IMR-90 (cell line): ENCODE measurements at regions not wholly inside any gene's neighbourhood (a gene's known extent, or its start where the extent isn't known, plus 50 kb on each side); places are given as distances from the start of the nearest gene placed in this dataset.

ENCODE experiments used
- ATAC-seq: fragments of 200-7000 bp; cut with Tn5 transposase; 2 replicates; pipeline ENCODE4 v1.9.1; 2020; ENCODE audit warnings: low read depth, mild to moderate bottlenecking, moderate library complexity
- BruUV-seq: library from RNA; stranded (reverse); fragments of 400-500 nt; replicated peaks from 2 replicates; lab custom pipeline; 2021; lab: Mats Ljungman, UMichigan
- CTCF ChIA-PET: fragments of 300-600 bp; formaldehyde crosslinking; extraction: SDS; loops from one replicate; lab custom pipeline; 2021; ENCODE audit warnings: antibody characterized with exemption; lab: Yijun Ruan, JAX
- POLR2A ChIA-PET: fragments of 300-600 bp; sonication (Branson Sonifier 250); formaldehyde crosslinking; loops from one replicate; lab custom pipeline; 2022; ENCODE audit warnings: antibody characterized with exemption; ENCODE audit not compliant: unreplicated experiment; lab: Charles Lee
- DNase-seq: peaks from one replicate; pipeline ENCODE4 v3.0.0; 2013
- H2AFZ ChIP-seq: replicated peaks from 2 replicates; pipeline ENCODE3; 2013; ENCODE audit warnings: low read length, mild to moderate bottlenecking; ENCODE audit not compliant: poor library complexity
- H2AK5ac ChIP-seq: 2 replicates; pipeline ENCODE4 v1.6.1; 2013; ENCODE audit warnings: low read depth, low read length, inconsistent platforms
- H2AK9ac ChIP-seq: replicated peaks from 2 replicates; pipeline ENCODE3; 2013; ENCODE audit warnings: mild to moderate bottlenecking, low read depth, low read length, moderate library complexity; ENCODE audit not compliant: poor library complexity
- H2BK120ac ChIP-seq: 2 replicates; pipeline ENCODE4 v1.6.1; 2013; ENCODE audit warnings: low read depth, low read length, inconsistent platforms
- H2BK15ac ChIP-seq: 3 replicates; pipeline ENCODE4 v1.6.1; 2013; ENCODE audit warnings: low read depth, low read length, inconsistent platforms
- H2BK20ac ChIP-seq: 2 replicates; pipeline ENCODE4 v1.6.1; 2013; ENCODE audit warnings: low read depth, mild to moderate bottlenecking, inconsistent platforms, low read length, moderate library complexity
- H2BK5ac ChIP-seq: 2 replicates; pipeline ENCODE4 v1.6.1; 2013; ENCODE audit warnings: mild to moderate bottlenecking, low read depth, low read length, inconsistent platforms; ENCODE audit not compliant: poor library complexity, severe bottlenecking
- H3K14ac ChIP-seq: replicated peaks from 2 replicates; pipeline ENCODE4 v1.6.1; 2013; ENCODE audit warnings: low read depth, low read length, inconsistent platforms
- H3K18ac ChIP-seq: 2 replicates; pipeline ENCODE4 v1.6.1; 2013; ENCODE audit warnings: low read depth, low read length, control low read depth
- H3K23ac ChIP-seq: 2 replicates; pipeline ENCODE4 v1.6.1; 2013; ENCODE audit warnings: low read depth, low read length, inconsistent platforms
- H3K27ac ChIP-seq: 2 replicates; pipeline ENCODE4 v1.5.1; 2013; ENCODE audit warnings: mild to moderate bottlenecking, control low read depth, low read length; ENCODE audit not compliant: insufficient read depth
- H3K27me3 ChIP-seq: 2 replicates; pipeline ENCODE4 v1.6.1; 2013; ENCODE audit warnings: low read length; ENCODE audit not compliant: control insufficient read depth, insufficient read depth
- H3K36me3 ChIP-seq: 2 replicates; pipeline ENCODE4 v1.6.1; 2013; ENCODE audit warnings: low read length, mixed read lengths; ENCODE audit not compliant: control insufficient read depth, insufficient read depth
- H3K4ac ChIP-seq: 2 replicates; pipeline ENCODE4 v1.6.1; 2013; ENCODE audit warnings: low read depth, low read length, inconsistent platforms
- H3K4me1 ChIP-seq: 2 replicates; pipeline ENCODE4 v1.6.1; 2013; ENCODE audit warnings: low read length, mixed read lengths; ENCODE audit not compliant: control insufficient read depth, insufficient read depth
- H3K4me2 ChIP-seq: 2 replicates; pipeline ENCODE4 v1.6.1; 2013; ENCODE audit warnings: low read depth, mild to moderate bottlenecking, control low read depth, low read length, moderate library complexity
- H3K4me3 ChIP-seq: 2 replicates; pipeline ENCODE4 v1.5.1; 2013; ENCODE audit warnings: low read depth, mild to moderate bottlenecking, control low read depth, low read length, moderate library complexity; ENCODE audit not compliant: insufficient read depth
- H3K56ac ChIP-seq: 2 replicates; pipeline ENCODE4 v1.6.1; 2013; ENCODE audit warnings: low read length, inconsistent platforms; ENCODE audit not compliant: insufficient read depth; ENCODE audit errors: extremely low read depth
- H3K79me1 ChIP-seq, 2 experiments: 2 replicates each; pipeline ENCODE4 v1.6.1; 2013; ENCODE audit warnings: low read length in 2 of 2, inconsistent platforms in 1 of 2, low read depth in 1 of 2
- H3K9ac ChIP-seq: 2 replicates; pipeline ENCODE4 v1.6.1; 2013; ENCODE audit warnings: low read depth, low read length, control low read depth
- H3K9me1 ChIP-seq: 2 replicates; pipeline ENCODE4 v1.6.1; 2013; ENCODE audit warnings: low read length, inconsistent platforms; ENCODE audit not compliant: insufficient read depth
- H3K9me3 ChIP-seq: 2 replicates; pipeline ENCODE4 v1.6.1; 2013; ENCODE audit warnings: low read length; ENCODE audit not compliant: control insufficient read depth, insufficient read depth
- H4K20me1 ChIP-seq: 2 replicates; pipeline ENCODE4 v1.6.1; 2013; ENCODE audit warnings: low read length, inconsistent platforms; ENCODE audit not compliant: insufficient read depth
- H4K5ac ChIP-seq: 2 replicates; pipeline ENCODE4 v1.6.1; 2013; ENCODE audit warnings: mild to moderate bottlenecking, low read depth, low read length, control low read depth
- H4K8ac ChIP-seq, 2 experiments: 2 replicates each; pipeline ENCODE4 v1.6.1; 2013; ENCODE audit warnings: low read depth in 2 of 2, low read length in 2 of 2, control low read depth in 1 of 2, inconsistent platforms in 1 of 2
- H4K91ac ChIP-seq: 2 replicates; pipeline ENCODE4 v1.6.1; 2013; ENCODE audit warnings: low read depth, low read length, inconsistent platforms; ENCODE audit not compliant: insufficient read depth
- CEBPB ChIP-seq: IDR thresholded peaks from 2 replicates; pipeline ENCODE4 v1.6.1; 2012; ENCODE audit warnings: low read depth, low read length, improper control_type of control experiment
- CTCF ChIP-seq: conservative IDR thresholded peaks from 2 replicates; pipeline ENCODE4 v1.5.1; 2012; ENCODE audit warnings: mild to moderate bottlenecking, low read depth, low read length, improper control_type of control experiment
- FOS ChIP-seq: fragments of 150-350 bp; IDR thresholded peaks from 2 replicates; pipeline ENCODE4 v1.6.1; 2016; ENCODE audit warnings: low read depth, low read length
- MAZ ChIP-seq: IDR thresholded peaks from 2 replicates; pipeline ENCODE4 v1.6.1; 2012; ENCODE audit warnings: low read depth, mild to moderate bottlenecking, low read length, improper control_type of control experiment, moderate library complexity, borderline replicate concordance
- MXI1 ChIP-seq: IDR thresholded peaks from 2 replicates; pipeline ENCODE4 v1.6.1; 2012; ENCODE audit warnings: low read depth, mild to moderate bottlenecking, low read length, moderate library complexity, borderline replicate concordance
- NFE2L2 ChIP-seq: fragments of 150-350 bp; IDR thresholded peaks from 2 replicates; pipeline ENCODE4 v1.6.1; 2016; ENCODE audit warnings: low read depth, mild to moderate bottlenecking, low read length
- POLR2A ChIP-seq: IDR thresholded peaks from 2 replicates; pipeline ENCODE4 v1.6.1; 2012; ENCODE audit warnings: mild to moderate bottlenecking, low read depth, low read length
- RAD21 ChIP-seq: IDR thresholded peaks from 2 replicates; pipeline ENCODE4 v1.6.1; 2012; ENCODE audit warnings: low read length, improper control_type of control experiment
- RCOR1 ChIP-seq: IDR thresholded peaks from 2 replicates; pipeline ENCODE4 v1.6.1; 2012; ENCODE audit warnings: mild to moderate bottlenecking, low read length, improper control_type of control experiment; ENCODE audit not compliant: insufficient replicate concordance
- RFX5 ChIP-seq: IDR thresholded peaks from 2 replicates; pipeline ENCODE4 v1.8.0; 2012; ENCODE audit warnings: low read depth, mild to moderate bottlenecking, low read length, moderate library complexity
- SMC3 ChIP-seq: fragments of 150-350 bp; IDR thresholded peaks from 2 replicates; pipeline ENCODE4 v1.6.1; 2016; ENCODE audit warnings: low read depth, mild to moderate bottlenecking, antibody characterized with exemption, low read length, moderate library complexity
- USF2 ChIP-seq: fragments of 150-350 bp; IDR thresholded peaks from 2 replicates; pipeline ENCODE4 v1.6.1; 2017; ENCODE audit warnings: mild to moderate bottlenecking, antibody characterized with exemption, low read length, low read depth
- WGBS, 2 experiments: methylation state at CpG; one replicate each; pipeline versions ENCODE4 v1.1.5 to v1.1.7; 2013; ENCODE audit warnings: missing lambda C conversion rate in 2 of 2; ENCODE audit not compliant: insufficient read length in 1 of 2; ENCODE audit errors: extremely low coverage in 2 of 2; 5-methylcytosine and 5-hydroxymethylcytosine counted together
- dilution Hi-C: fragments of 300-500 bp; cut with HindIII; formaldehyde crosslinking; loops from one replicate; pipeline ENCODE4 v1.14.3; 2018; ENCODE audit warnings: low sequenced_read_pairs; ENCODE audit not compliant: unreplicated experiment
- in situ Hi-C: fragments of 300-500 bp; cut with MboI; formaldehyde crosslinking; loops from 3 replicates; pipeline ENCODE4 v1.14.3; 2019; ENCODE audit warnings: low sequenced_read_pairs, inconsistent platforms, mixed read lengths
- intact Hi-C: fragments of 100-400 bp; cut with micrococcal nuclease; formaldehyde crosslinking; loops from 2 replicates; pipeline ENCODE4 v1.10.0; 2022

GRCh38 chr12:17591005-17591681 is 498.9 kb downstream of the RERGL start:
- Histone ChIP-seq H2AFZ (no peak overlapping the region), H3K56ac (no peak overlapping the region), H3K18ac (no peak overlapping the region), H3K4ac (no peak overlapping the region), H2AK5ac (no peak overlapping the region), H4K8ac (no peak overlapping the region), H3K9ac (no peak overlapping the region), H3K4me2 (no peak overlapping the region), H4K20me1 (no peaks in the 10 kb centered on the region), H3K27ac (no peak overlapping the region), H4K91ac (no peak overlapping the region), H3K9me3 (no peaks in the 10 kb centered on the region; the same call in 1 of the 2 replicates), H2BK120ac (no peak overlapping the region), H2AK9ac (no peak overlapping the region), H2BK20ac (no peak overlapping the region), H3K4me3 (no peak overlapping the region), H3K4me1 (no peaks in the 10 kb centered on the region), H3K9me1 (no peaks in the 10 kb centered on the region), H3K23ac (no peak overlapping the region), H2BK5ac (no peak overlapping the region), H4K5ac (no peak overlapping the region), H3K79me1 (no peaks in the 10 kb centered on the region), H3K27me3 (no peaks in the 10 kb centered on the region), H3K14ac (no peak overlapping the region), H3K36me3 (no peaks in the 10 kb centered on the region), H2BK15ac (no peak overlapping the region)
- ChIA-PET POLR2A (no interaction called here), CTCF (no interaction called here)
- BruUV-seq, result no TSS peak
- no CpG with 5 or more reads among the region's 4 CpGs for WGBS, 2 experiments
- no peak for ATAC-seq
- no peak for TF ChIP-seq USF2
- no peak for TF ChIP-seq POLR2A
- TF ChIP-seq RCOR1, result no peak
- TF ChIP-seq RAD21, result no peak
- no peak for TF ChIP-seq CEBPB
- TF ChIP-seq SMC3, result no peak
- no peak for TF ChIP-seq RFX5
- TF ChIP-seq MXI1, result no peak
- no peak for TF ChIP-seq NFE2L2
- TF ChIP-seq CTCF, result no peak
- no peak for TF ChIP-seq FOS
- no peak for TF ChIP-seq MAZ
- dilution Hi-C loops (no loop called here), intact Hi-C loops (no loop called here), in situ Hi-C loops (no loop called here)
- no peak for DNase-seq
